ENCODE measurements at regions not wholly inside any gene's neighbourhood (a gene's known extent, or its start where the extent isn't known, plus 50 kb on each side); places are given as distances from the start of the nearest gene placed in this dataset.

DNA sequence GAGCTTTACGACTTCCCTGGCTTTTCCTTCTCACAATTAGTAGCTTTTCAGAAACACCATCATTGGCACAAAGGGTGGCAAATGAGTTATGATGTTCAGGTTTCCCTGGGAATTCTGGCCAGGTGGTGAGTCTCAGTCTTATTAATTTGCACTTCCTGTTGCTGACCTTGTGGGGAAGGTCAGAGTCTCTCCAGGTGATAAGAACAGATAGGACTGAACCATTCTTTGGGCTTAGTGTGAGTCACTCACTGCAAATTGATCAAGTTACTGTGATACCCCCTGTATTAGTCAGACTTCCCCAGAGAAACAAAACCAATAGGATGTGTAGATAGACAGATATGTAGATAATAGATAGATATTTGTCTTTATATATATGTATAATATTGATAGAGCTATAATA is 53.8 kb upstream of the RANBP3L start:
- TF ChIP-seq, protein P1, sequence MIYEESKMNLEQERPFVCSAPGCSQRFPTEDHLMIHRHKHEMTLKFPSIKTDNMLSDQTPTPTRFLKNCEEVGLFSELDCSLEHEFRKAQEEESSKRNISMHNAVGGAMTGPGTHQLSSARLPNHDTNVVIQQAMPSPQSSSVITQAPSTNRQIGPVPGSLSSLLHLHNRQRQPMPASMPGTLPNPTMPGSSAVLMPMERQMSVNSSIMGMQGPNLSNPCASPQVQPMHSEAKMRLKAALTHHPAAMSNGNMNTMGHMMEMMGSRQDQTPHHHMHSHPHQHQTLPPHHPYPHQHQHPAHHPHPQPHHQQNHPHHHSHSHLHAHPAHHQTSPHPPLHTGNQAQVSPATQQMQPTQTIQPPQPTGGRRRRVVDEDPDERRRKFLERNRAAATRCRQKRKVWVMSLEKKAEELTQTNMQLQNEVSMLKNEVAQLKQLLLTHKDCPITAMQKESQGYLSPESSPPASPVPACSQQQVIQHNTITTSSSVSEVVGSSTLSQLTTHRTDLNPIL (CRISPR knock-in tag; IDR thresholded peaks at IDR 0.05; ENCODE audit: low read depth): no peak
- TF ChIP-seq OSR1 (CRISPR knock-in tag; IDR thresholded peaks at IDR 0.05) (no peak), ZFP30 (CRISPR knock-in tag; IDR thresholded peaks at IDR 0.05) (no peak)
